Uterus (tissue), 2 donors: ENCODE measurements at regions not wholly inside any gene's neighbourhood (a gene's known extent, or its start where the extent isn't known, plus 50 kb on each side); places are given as distances from the start of the nearest gene placed in this dataset.

Source experiments
- CTCF ChIP-seq, 4 experiments: fragments of 200-600 bp in 2 of 4; fragments of 450-650 bp in 2 of 4; sonication (generic) in 2 of 4; IDR thresholded peaks; one replicate each; pipeline ENCODE4 v1.5.1; 2016 to 2019; ENCODE audit warnings: antibody characterized with exemption in 4 of 4, mild to moderate bottlenecking in 2 of 4, moderate library complexity in 1 of 4
- POLR2A ChIP-seq, 2 donors: fragments of 450-650 bp; IDR thresholded peaks; one replicate each; pipeline ENCODE4 v1.6.1; 2016; ENCODE audit warnings: antibody characterized with exemption in 2 of 2, mild to moderate bottlenecking in 1 of 2, moderate library complexity in 1 of 2

GRCh38 chr4:110415478-110415877, 60.5 kb upstream of the ENPEP start:
- TF ChIP-seq CTCF (IDR thresholded peaks at IDR 0.05) (no peak), POLR2A (IDR thresholded peaks at IDR 0.05) (no peak)
